Stomach (tissue), 8 donors: ENCODE measurements at regions not wholly inside any gene's neighbourhood (a gene's known extent, or its start where the extent isn't known, plus 50 kb on each side); places are given as distances from the start of the nearest gene placed in this dataset.
A peak's percentile ranks its signal among the peaks of the same experiment; 100 is the strongest.

Experiments used
- DNase-seq, 2 donors: peaks; one replicate each; pipeline versions ENCODE4 v3.0.0 to v3.0.0-alpha.2; 2013 to 2019
- H3K27ac ChIP-seq, 5 donors: fragments of 200-600 bp in 4 of 5; sonication (generic) in 4 of 5; one replicate each; pipeline ENCODE4 v1.5.1; 2013 to 2019; ENCODE audit warnings: mild to moderate bottlenecking in 1 of 5, moderate library complexity in 1 of 5
- H3K27me3 ChIP-seq, 3 donors: fragments of 200-600 bp; sonication (generic); one replicate each; pipeline ENCODE4 v1.5.1; 2017 to 2019; ENCODE audit warnings: mixed run types in 1 of 3
- H3K36me3 ChIP-seq, 4 donors: fragments of 200-600 bp; sonication (generic); 1 replicate in 3 of 4; 2 replicates in 1 of 4; pipeline ENCODE4 v1.5.1; 2016 to 2019
- H3K4me1 ChIP-seq, 4 donors: fragments of 200-600 bp; sonication (generic); one replicate each; pipeline ENCODE4 v1.5.1; 2016 to 2019
- H3K4me3 ChIP-seq, 4 donors: fragments of 200-600 bp; sonication (generic) in 3 of 4; one replicate each; pipeline ENCODE4 v1.5.1; 2016 to 2019; ENCODE audit warnings: mild to moderate bottlenecking in 1 of 4
- H3K9me3 ChIP-seq, 4 donors: fragments of 200-600 bp; sonication (generic); one replicate each; pipeline ENCODE4 v1.5.1; 2016 to 2019
- CTCF ChIP-seq, 7 experiments: fragments of 450-650 bp in 4 of 7; fragments of 200-600 bp in 3 of 7; sonication (generic) in 3 of 7; IDR thresholded peaks; one replicate each; pipeline ENCODE4 v1.5.1; 2016 to 2019; ENCODE audit warnings: antibody characterized with exemption in 7 of 7, control low read depth in 2 of 7, mild to moderate bottlenecking in 1 of 7
- EP300 ChIP-seq: sonication (generic); formaldehyde crosslinking; IDR thresholded peaks from one replicate; pipeline ENCODE4 v1.6.1; 2017; ENCODE audit warnings: antibody characterized with exemption
- POLR2A ChIP-seq, 4 donors: fragments of 450-650 bp; IDR thresholded peaks; one replicate each; pipeline ENCODE4 v1.6.1; 2016; ENCODE audit warnings: antibody characterized with exemption in 4 of 4, control low read depth in 2 of 4, mild to moderate bottlenecking in 1 of 4, moderate library complexity in 1 of 4
- POLR2AphosphoS5 ChIP-seq, 3 donors: sonication (generic); formaldehyde crosslinking; IDR thresholded peaks; one replicate each; pipeline ENCODE4 v1.6.1; 2016; ENCODE audit warnings: antibody characterized with exemption in 3 of 3
- WGBS, 5 donors: extraction: QIAGEN DNeasy Blood & Tissue Kit in 3 of 5; methylation state at CpG; one replicate each; pipeline versions ENCODE4 v1.1.5 to v1.1.7; 2013 to 2018; 5-methylcytosine and 5-hydroxymethylcytosine counted together
- intact Hi-C: fragments of 100-400 bp; cut with DNase I; formaldehyde crosslinking; loops from one replicate; pipeline ENCODE4 v1.15.1; 2023; ENCODE audit warnings: low total_unique reads
- donor health status: healthy with polysubstance abuse.
- donor health status: Bipolar disorder and iron deficiency.
- donor health status: healthy.

- H3K36me3 ChIP-seq, result no peaks in the 10 kb centered on the region
- no peak for TF ChIP-seq EP300
- TF ChIP-seq POLR2A (IDR thresholded peaks at IDR 0.05), result no peak
- no peak for TF ChIP-seq CTCF (IDR thresholded peaks at IDR 0.05)
- no peak for TF ChIP-seq POLR2AphosphoS5 (IDR thresholded peaks at IDR 0.05)
- H3K27me3 ChIP-seq, result peaks cover 0 to 2% (median 0%) of the 10 kb centered on the region in 3 donors
- no peaks in the 10 kb centered on the region for H3K9me3 ChIP-seq
- DNase-seq, result no peak
- 88 to 97% (median 91%) methylated on average over 1 of the region's 1 CpG for WGBS, 5 donors
- intact Hi-C loops, result no loop called here
- H3K4me3 ChIP-seq, result no peak overlapping the region
- no peak overlapping the region for H3K27ac ChIP-seq
- H3K4me1 ChIP-seq, result no peaks in the 10 kb centered on the region
Measured at GRCh38 chr18:67123901-67124300, 392.6 kb downstream of the DSEL start.

GRCh38 chr18:67117804-67118203, 398.7 kb downstream of the DSEL start:
- no peak for DNase-seq
- no peak overlapping the region for H3K27ac ChIP-seq
- TF ChIP-seq CTCF (IDR thresholded peaks at IDR 0.05) (no peak), POLR2AphosphoS5 (IDR thresholded peaks at IDR 0.05) (no peak), EP300 (no peak), POLR2A (IDR thresholded peaks at IDR 0.05) (no peak)
- no peaks in the 10 kb centered on the region for H3K36me3 ChIP-seq
- no peak overlapping the region for H3K4me3 ChIP-seq
- no peaks in the 10 kb centered on the region for H3K4me1 ChIP-seq
- no peaks in the 10 kb centered on the region for H3K9me3 ChIP-seq
- H3K27me3 ChIP-seq, result peaks cover 0 to 4% (median 0%) of the 10 kb centered on the region in 3 donors
- intact Hi-C loops, result no loop called here

DNA sequence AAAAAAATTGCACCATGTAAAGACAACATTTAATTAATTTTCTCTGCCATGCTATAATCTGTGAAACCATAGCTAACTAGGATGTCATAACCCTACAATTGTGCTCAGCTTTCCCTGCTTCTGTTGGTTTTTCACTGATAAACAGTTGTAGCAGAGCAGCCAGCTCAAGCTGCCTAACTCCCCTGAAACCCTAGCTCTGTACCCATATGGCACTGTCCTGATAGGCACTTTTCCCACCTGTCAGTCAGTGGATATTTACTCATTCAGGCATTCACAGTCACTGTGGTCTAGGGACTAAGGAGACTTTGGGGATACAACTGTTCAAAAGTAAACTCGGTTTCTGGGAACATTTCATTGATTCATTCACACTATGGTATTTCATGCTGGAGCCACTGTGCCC, 407.0 kb downstream of the DSEL start:
- DNase-seq, result no peak
- intact Hi-C loops, result no loop called here
- Histone ChIP-seq H3K36me3 (no peaks in the 10 kb centered on the region), H3K4me1 (no peaks in the 10 kb centered on the region), H3K27me3 (no peaks in the 10 kb centered on the region), H3K4me3 (no peak overlapping the region), H3K27ac (no peak overlapping the region), H3K9me3 (no peaks in the 10 kb centered on the region)
- TF ChIP-seq POLR2AphosphoS5 (IDR thresholded peaks at IDR 0.05) (no peak), CTCF (IDR thresholded peaks at IDR 0.05) (no peak), EP300 (no peak), POLR2A (IDR thresholded peaks at IDR 0.05) (no peak)
- WGBS, 5 donors, result 31 to 54% (median 41%) methylated on average over 1 of the region's 1 CpG

- DNase-seq, result peak in 1 of 2 donors; percentile 11
- H3K36me3 ChIP-seq, result no peaks in the 10 kb centered on the region
- no peak overlapping the region for H3K27ac ChIP-seq
- no peak overlapping the region for H3K4me3 ChIP-seq
- no peaks in the 10 kb centered on the region for H3K27me3 ChIP-seq
- intact Hi-C loops, result no loop called here
- H3K4me1 ChIP-seq, result no peaks in the 10 kb centered on the region
- H3K9me3 ChIP-seq, result no peaks in the 10 kb centered on the region
- TF ChIP-seq POLR2A (IDR thresholded peaks at IDR 0.05) (no peak), EP300 (no peak), CTCF (IDR thresholded peaks at IDR 0.05) (no peak)
- WGBS, 5 donors, result 19 to 23% (median 19%) methylated on average over 3 of the region's 3 CpGs
Measured at GRCh38 chr18:67108894-67109293, 407.6 kb downstream of the DSEL start.
